PC-9 (cell line): ENCODE measurements at regions not wholly inside any gene's neighbourhood (a gene's known extent, or its start where the extent isn't known, plus 50 kb on each side); places are given as distances from the start of the nearest gene placed in this dataset.

Source experiments
- BruUV-seq: library from RNA; stranded (reverse); fragments of 400-500 nt; replicated peaks from 2 replicates; lab custom pipeline; 2021; lab: Mats Ljungman, UMichigan
- CTCF ChIA-PET: fragments of 300-600 bp; sonication (Branson Sonifier 250); formaldehyde crosslinking; loops from one replicate; lab custom pipeline; 2022; ENCODE audit warnings: antibody characterized with exemption; lab: Charles Lee
- POLR2A ChIA-PET: fragments of 300-600 bp; sonication (Branson Sonifier 250); formaldehyde crosslinking; loops from one replicate; lab custom pipeline; 2022; ENCODE audit warnings: antibody characterized with exemption; ENCODE audit not compliant: unreplicated experiment; lab: Charles Lee
- DNase-seq, 2 experiments: peaks; one replicate each; pipeline versions ENCODE4 v3.0.0 to v3.0.0-alpha.2; 2015 to 2022; ENCODE audit warnings: mixed read lengths in 1 of 2
- H2AFZ ChIP-seq: fragments of 200-600 bp; sonication (generic); 2 replicates; pipeline ENCODE4 v1.8.1; 2017; ENCODE audit warnings: antibody characterized with exemption
- H3F3A ChIP-seq: fragments of 200-600 bp; sonication (generic); 2 replicates; pipeline ENCODE4 v1.8.1; 2017; ENCODE audit warnings: antibody characterized with exemption, mild to moderate bottlenecking, low read depth; ENCODE audit not compliant: insufficient read depth
- H3K27ac ChIP-seq: fragments of 200-600 bp; sonication (generic); 2 replicates; pipeline ENCODE4 v1.6.1; 2016; ENCODE audit warnings: mixed run types
- H3K27me3 ChIP-seq: fragments of 200-600 bp; sonication (generic); 2 replicates; pipeline ENCODE4 v1.6.1; 2016; ENCODE audit warnings: low read depth, mixed run types; ENCODE audit not compliant: insufficient read depth
- H3K36me3 ChIP-seq: fragments of 200-600 bp; sonication (generic); 2 replicates; pipeline ENCODE4 v1.6.1; 2016; ENCODE audit warnings: low read depth, mixed run types
- H3K4me1 ChIP-seq: fragments of 200-600 bp; sonication (generic); replicated peaks from 2 replicates; pipeline ENCODE4 v1.6.1; 2016; ENCODE audit warnings: mixed run types; ENCODE audit not compliant: insufficient read depth
- H3K4me2 ChIP-seq: fragments of 200-600 bp; sonication (generic); 2 replicates; pipeline ENCODE4 v1.6.1; 2017; ENCODE audit warnings: mixed run types
- H3K4me3 ChIP-seq: fragments of 200-600 bp; sonication (generic); 2 replicates; pipeline ENCODE4 v1.6.1; 2016; ENCODE audit warnings: mixed run types
- H3K79me2 ChIP-seq: fragments of 200-600 bp; sonication (generic); 2 replicates; pipeline ENCODE4 v1.6.1; 2017; ENCODE audit warnings: low read depth, mixed run types
- H3K9me2 ChIP-seq: fragments of 200-600 bp; sonication (generic); 2 replicates; pipeline ENCODE4 v1.8.1; 2017; ENCODE audit warnings: mild to moderate bottlenecking; ENCODE audit not compliant: insufficient read depth
- H3K9me3 ChIP-seq: fragments of 200-600 bp; sonication (generic); 2 replicates; pipeline ENCODE4 v1.8.1; 2016; ENCODE audit warnings: low read depth; ENCODE audit not compliant: insufficient read depth
- H4K20me1 ChIP-seq: fragments of 200-600 bp; sonication (generic); 2 replicates; pipeline ENCODE4 v1.8.1; 2017; ENCODE audit not compliant: insufficient read depth
- CTCF ChIP-seq: fragments of 200-600 bp; sonication (generic); conservative IDR thresholded peaks from 2 replicates; pipeline ENCODE4 v1.6.1; 2017; ENCODE audit warnings: mixed run types, antibody characterized with exemption, mild to moderate bottlenecking, moderate library complexity
- EZH2 ChIP-seq: fragments of 200-600 bp; sonication (generic); IDR thresholded peaks from 2 replicates; pipeline ENCODE4 v1.8.0; 2017; ENCODE audit warnings: antibody characterized with exemption, low read depth
- intact Hi-C: fragments of 100-400 bp; cut with micrococcal nuclease; formaldehyde crosslinking; loops from one replicate; pipeline ENCODE4 v1.10.0; 2022; ENCODE audit not compliant: unreplicated experiment

GRCh38 chr13:24615911-24616472 lies 64.2 kb upstream of the ATP12A start:
- no peak for TF ChIP-seq EZH2
- no peak for TF ChIP-seq CTCF
- no peaks in the 10 kb centered on the region for H3K4me1 ChIP-seq
- H3K4me2 ChIP-seq: no peak overlapping the region
- no peaks in the 10 kb centered on the region for H3K9me3 ChIP-seq
- no peaks in the 10 kb centered on the region for H3K79me2 ChIP-seq
- ChIA-PET POLR2A (no interaction called here), CTCF (no interaction called here)
- H3K27me3 ChIP-seq: no peaks in the 10 kb centered on the region
- no TSS peak for BruUV-seq
- DNase-seq: no peak
- H3K9me2 ChIP-seq: no peaks in the 10 kb centered on the region
- no peak overlapping the region for H3K27ac ChIP-seq
- intact Hi-C loops: no loop called here
- no peaks in the 10 kb centered on the region for H3K36me3 ChIP-seq
- no peak overlapping the region for H2AFZ ChIP-seq
- H3F3A ChIP-seq: no peaks in the 10 kb centered on the region
- no peaks in the 10 kb centered on the region for H4K20me1 ChIP-seq
- no peak overlapping the region for H3K4me3 ChIP-seq

- H3F3A ChIP-seq: no peaks in the 10 kb centered on the region
- BruUV-seq: no TSS peak
- ChIA-PET CTCF (no interaction called here), POLR2A (no interaction called here)
- H3K27ac ChIP-seq: no peak overlapping the region
- H3K4me3 ChIP-seq: no peak overlapping the region
- no peaks in the 10 kb centered on the region for H3K9me2 ChIP-seq
- H4K20me1 ChIP-seq: no peaks in the 10 kb centered on the region
- H3K4me1 ChIP-seq: no peaks in the 10 kb centered on the region
- H3K36me3 ChIP-seq: no peaks in the 10 kb centered on the region
- TF ChIP-seq EZH2 (no peak), CTCF (no peak)
- no peaks in the 10 kb centered on the region for H3K79me2 ChIP-seq
- no peaks in the 10 kb centered on the region for H3K9me3 ChIP-seq
- H2AFZ ChIP-seq: no peak overlapping the region
- intact Hi-C loops: no loop called here
- H3K4me2 ChIP-seq: no peak overlapping the region
- DNase-seq: no peak
- H3K27me3 ChIP-seq: no peaks in the 10 kb centered on the region
These were observed 63.7 kb upstream of the ATP12A start for GRCh38 chr13:24616514-24616913.

- H3K4me3 ChIP-seq: no peak overlapping the region
- no peaks in the 10 kb centered on the region for H3K27me3 ChIP-seq
- H3K27ac ChIP-seq: no peak overlapping the region
- H3K9me2 ChIP-seq: no peaks in the 10 kb centered on the region
- DNase-seq: peak in 1 of 2 experiments; percentile 10
- no peak overlapping the region for H3K4me2 ChIP-seq
- no peak for TF ChIP-seq CTCF
- no peak for TF ChIP-seq EZH2
- no TSS peak for BruUV-seq
- no peaks in the 10 kb centered on the region for H3K4me1 ChIP-seq
- H3K36me3 ChIP-seq: no peaks in the 10 kb centered on the region
- ChIA-PET POLR2A (no interaction called here), CTCF (no interaction called here)
- H2AFZ ChIP-seq: no peak overlapping the region
- no peaks in the 10 kb centered on the region for H3K79me2 ChIP-seq
- no peaks in the 10 kb centered on the region for H4K20me1 ChIP-seq
- no peaks in the 10 kb centered on the region for H3F3A ChIP-seq
- intact Hi-C loops: no loop called here
- H3K9me3 ChIP-seq: no peaks in the 10 kb centered on the region
These were observed 62.8 kb upstream of the ATP12A start for GRCh38 chr13:24617256-24618010.
